Spleen (tissue), 11 donors: ENCODE measurements at regions not wholly inside any gene's neighbourhood (a gene's known extent, or its start where the extent isn't known, plus 50 kb on each side); places are given as distances from the start of the nearest gene placed in this dataset.

Experiments
- DNase-seq: peaks from one replicate; pipeline ENCODE4 v3.0.0-alpha.2; 2020
- H3K27ac ChIP-seq, 8 donors: fragments of 200-600 bp; sonication (generic) in 7 of 8; 1 replicate in 4 of 8; 2 replicates in 4 of 8; pipeline versions ENCODE4 v1.5.0 to v1.8.0; 2016 to 2021; ENCODE audit warnings: inconsistent platforms in 4 of 8, mild to moderate bottlenecking in 4 of 8, moderate library complexity in 1 of 8
- H3K27me3 ChIP-seq, 7 donors: fragments of 200-600 bp; sonication (generic) in 6 of 7; replicated peaks in 1 of 7; 1 replicate in 4 of 7; 2 replicates in 3 of 7; pipeline versions ENCODE4 v1.5.0 to v1.8.0; 2016 to 2021; ENCODE audit warnings: inconsistent platforms in 3 of 7, mild to moderate bottlenecking in 1 of 7
- H3K36me3 ChIP-seq, 6 donors: fragments of 200-600 bp; sonication (generic) in 5 of 6; 1 replicate in 4 of 6; 2 replicates in 2 of 6; pipeline versions ENCODE4 v1.5.0 to v1.8.0; 2016 to 2021; ENCODE audit warnings: inconsistent platforms in 2 of 6
- H3K4me1 ChIP-seq, 6 donors: fragments of 200-600 bp; sonication (generic) in 5 of 6; 1 replicate in 3 of 6; 2 replicates in 3 of 6; pipeline versions ENCODE4 v1.5.0 to v1.8.0; 2016 to 2021; ENCODE audit warnings: inconsistent platforms in 3 of 6
- H3K4me3 ChIP-seq, 8 donors: fragments of 200-600 bp; sonication (generic) in 7 of 8; 1 replicate in 4 of 8; 2 replicates in 4 of 8; pipeline versions ENCODE4 v1.5.0 to v1.8.0; 2016 to 2021; ENCODE audit warnings: inconsistent platforms in 4 of 8, mild to moderate bottlenecking in 4 of 8, moderate library complexity in 2 of 8
- H3K9me3 ChIP-seq, 8 donors: fragments of 200-600 bp; sonication (generic) in 7 of 8; 1 replicate in 4 of 8; 2 replicates in 4 of 8; pipeline versions ENCODE4 v1.5.0 to v1.8.0; 2016 to 2021; ENCODE audit warnings: inconsistent platforms in 4 of 8
- POLR2A ChIP-seq, 3 donors: fragments of 450-650 bp; IDR thresholded peaks; one replicate each; pipeline ENCODE4 v1.5.1; 2017; ENCODE audit warnings: antibody characterized with exemption in 3 of 3, mild to moderate bottlenecking in 1 of 3
- POLR2AphosphoS5 ChIP-seq, 3 donors: sonication (generic); formaldehyde crosslinking; IDR thresholded peaks; one replicate each; pipeline ENCODE4 v1.5.1; 2017; ENCODE audit warnings: antibody characterized with exemption in 3 of 3
- WGBS, 5 donors: extraction: QIAGEN DNeasy Blood & Tissue Kit in 3 of 5; methylation state at CpG; one replicate each; pipeline versions ENCODE4 v1.1.5 to v1.1.7; 2013 to 2018; 5-methylcytosine and 5-hydroxymethylcytosine counted together
- intact Hi-C: fragments of 100-400 bp; cut with DNase I; formaldehyde crosslinking; loops from one replicate; pipeline ENCODE4 v1.15.0; 2023; ENCODE audit warnings: low total_unique reads
- TF ChIP-seq, protein P1 (sequence below), 11 experiments: fragments of 200-600 bp in 7 of 11; fragments of 450-650 bp in 4 of 11; sonication (generic) in 4 of 11; IDR thresholded peaks in 8 of 11; conservative IDR thresholded peaks in 3 of 11; 1 replicate in 7 of 11; 2 replicates in 4 of 11; pipeline versions ENCODE4 v1.4.0 to v1.8.0; 2016 to 2021; ENCODE audit warnings: antibody characterized with exemption in 11 of 11, inconsistent platforms in 4 of 11, mild to moderate bottlenecking in 1 of 11
- donor health status: healthy with polysubstance abuse.
- donor health status: DM: no; HTN: no; CAD: no; lungs with moderate emphysema.
- donor health status: DM: no; HTN: no; CAD: no.
- donor health status: Bipolar disorder and iron deficiency.
- donor health status: healthy.
- donor health status: DM: no; HTN: no; CAD: no.
- donor health status: DM: yes; HTN: yes; CAD: no.

DNA sequence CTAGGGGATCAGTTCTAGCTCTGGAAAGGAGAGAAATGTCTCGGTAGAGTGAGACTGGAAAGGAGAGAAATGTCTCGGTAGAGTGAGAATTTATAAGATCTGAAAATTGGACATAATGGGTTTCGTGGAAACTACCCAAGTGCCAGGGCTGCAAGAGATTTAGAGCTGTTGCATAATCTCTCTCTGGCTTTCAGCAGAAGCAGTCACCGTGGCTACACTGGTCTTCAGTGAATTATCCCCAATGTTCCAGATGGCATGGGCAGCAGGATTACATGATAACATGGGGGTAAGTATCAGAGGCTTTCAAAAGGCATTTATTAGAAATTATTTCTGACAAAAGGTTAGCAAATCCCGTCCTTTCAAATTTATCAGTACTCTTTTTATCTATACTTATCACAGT lies 435.5 kb downstream of the NKX6-1 start:
- Histone ChIP-seq H3K27me3 (no peaks in the 10 kb centered on the region), H3K4me3 (no peak overlapping the region), H3K9me3 (no peaks in the 10 kb centered on the region), H3K36me3 (no peaks in the 10 kb centered on the region), H3K4me1 (no peaks in the 10 kb centered on the region), H3K27ac (no peak overlapping the region)
- 74 to 80% (median 77%) methylated on average over 5 of the region's 5 CpGs for WGBS, 5 donors
- no peak for DNase-seq
- intact Hi-C loops = no loop called here
- TF ChIP-seq, protein P1, sequence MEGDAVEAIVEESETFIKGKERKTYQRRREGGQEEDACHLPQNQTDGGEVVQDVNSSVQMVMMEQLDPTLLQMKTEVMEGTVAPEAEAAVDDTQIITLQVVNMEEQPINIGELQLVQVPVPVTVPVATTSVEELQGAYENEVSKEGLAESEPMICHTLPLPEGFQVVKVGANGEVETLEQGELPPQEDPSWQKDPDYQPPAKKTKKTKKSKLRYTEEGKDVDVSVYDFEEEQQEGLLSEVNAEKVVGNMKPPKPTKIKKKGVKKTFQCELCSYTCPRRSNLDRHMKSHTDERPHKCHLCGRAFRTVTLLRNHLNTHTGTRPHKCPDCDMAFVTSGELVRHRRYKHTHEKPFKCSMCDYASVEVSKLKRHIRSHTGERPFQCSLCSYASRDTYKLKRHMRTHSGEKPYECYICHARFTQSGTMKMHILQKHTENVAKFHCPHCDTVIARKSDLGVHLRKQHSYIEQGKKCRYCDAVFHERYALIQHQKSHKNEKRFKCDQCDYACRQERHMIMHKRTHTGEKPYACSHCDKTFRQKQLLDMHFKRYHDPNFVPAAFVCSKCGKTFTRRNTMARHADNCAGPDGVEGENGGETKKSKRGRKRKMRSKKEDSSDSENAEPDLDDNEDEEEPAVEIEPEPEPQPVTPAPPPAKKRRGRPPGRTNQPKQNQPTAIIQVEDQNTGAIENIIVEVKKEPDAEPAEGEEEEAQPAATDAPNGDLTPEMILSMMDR (IDR thresholded peaks at IDR 0.05 in 8 of 11, conservative IDR thresholded peaks at IDR 0.05 in 3 of 11) = no peak
- no peak for TF ChIP-seq POLR2A (IDR thresholded peaks at IDR 0.05)
- TF ChIP-seq POLR2AphosphoS5 (IDR thresholded peaks at IDR 0.05) = no peak

- intact Hi-C loops = no loop called here
- WGBS, 5 donors = 47 to 69% (median 52%) methylated on average over 5 of the region's 5 CpGs
Measured at GRCh38 chr4:84058201-84058600, 440.9 kb downstream of the NKX6-1 start.

GRCh38 chr4:84051639-84052038 lies 447.5 kb downstream of the NKX6-1 start:
- no peak for DNase-seq
- H3K27ac ChIP-seq = no peak overlapping the region
- WGBS, 5 donors = 54 to 74% (median 60%) methylated on average over 4 of the region's 4 CpGs
- no peaks in the 10 kb centered on the region for H3K27me3 ChIP-seq
- no peaks in the 10 kb centered on the region for H3K36me3 ChIP-seq
- no peaks in the 10 kb centered on the region for H3K4me1 ChIP-seq
- H3K9me3 ChIP-seq = no peaks in the 10 kb centered on the region
- TF ChIP-seq POLR2A (IDR thresholded peaks at IDR 0.05) (no peak), POLR2AphosphoS5 (IDR thresholded peaks at IDR 0.05) (no peak)
- TF ChIP-seq, protein P1 (IDR thresholded peaks at IDR 0.05 in 8 of 11, conservative IDR thresholded peaks at IDR 0.05 in 3 of 11) = no peak
- intact Hi-C loops = no loop called here
- H3K4me3 ChIP-seq = no peak overlapping the region

More at GRCh38 chr4:84058201-84058600, 440.9 kb downstream of the NKX6-1 start:
- no peaks in the 10 kb centered on the region for H3K36me3 ChIP-seq
- no peaks in the 10 kb centered on the region for H3K4me1 ChIP-seq
- H3K27ac ChIP-seq = no peak overlapping the region
- no peak overlapping the region for H3K4me3 ChIP-seq
- DNase-seq = no peak
- TF ChIP-seq POLR2A (IDR thresholded peaks at IDR 0.05) = no peak
- no peaks in the 10 kb centered on the region for H3K9me3 ChIP-seq
- no peaks in the 10 kb centered on the region for H3K27me3 ChIP-seq

- no peak for DNase-seq
- no peak overlapping the region for H3K4me3 ChIP-seq
- TF ChIP-seq, protein P1 (IDR thresholded peaks at IDR 0.05 in 8 of 11, conservative IDR thresholded peaks at IDR 0.05 in 3 of 11) = no peak
- no peak for TF ChIP-seq POLR2AphosphoS5 (IDR thresholded peaks at IDR 0.05)
- TF ChIP-seq POLR2A (IDR thresholded peaks at IDR 0.05) = no peak
- H3K36me3 ChIP-seq = no peaks in the 10 kb centered on the region
- H3K4me1 ChIP-seq = no peaks in the 10 kb centered on the region
- 56 to 68% (median 63%) methylated on average over 2 of the region's 2 CpGs for WGBS, 5 donors
- H3K27ac ChIP-seq = no peak overlapping the region
- intact Hi-C loops = no loop called here
- H3K27me3 ChIP-seq = no peaks in the 10 kb centered on the region
- H3K9me3 ChIP-seq = no peaks in the 10 kb centered on the region
Measured at GRCh38 chr4:84051089-84051488, 448.0 kb downstream of the NKX6-1 start.

- TF ChIP-seq POLR2AphosphoS5 (IDR thresholded peaks at IDR 0.05) (no peak), POLR2A (IDR thresholded peaks at IDR 0.05) (no peak)
- TF ChIP-seq, protein P1 (IDR thresholded peaks at IDR 0.05 in 8 of 11, conservative IDR thresholded peaks at IDR 0.05 in 3 of 11) = no peak
- Histone ChIP-seq H3K9me3 (no peaks in the 10 kb centered on the region), H3K4me3 (no peak overlapping the region), H3K36me3 (no peaks in the 10 kb centered on the region), H3K27me3 (no peaks in the 10 kb centered on the region), H3K4me1 (no peaks in the 10 kb centered on the region), H3K27ac (no peak overlapping the region)
- DNase-seq = no peak
- intact Hi-C loops = no loop called here
- 16 to 30% (median 26%) methylated on average over 1 of the region's 1 CpG for WGBS, 5 donors
Measured at GRCh38 chr4:84050015-84050414, 449.1 kb downstream of the NKX6-1 start.
